ENCODE measurements at regions not wholly inside any gene's neighbourhood (a gene's known extent, or its start where the extent isn't known, plus 50 kb on each side); places are given as distances from the start of the nearest gene placed in this dataset.

DNA sequence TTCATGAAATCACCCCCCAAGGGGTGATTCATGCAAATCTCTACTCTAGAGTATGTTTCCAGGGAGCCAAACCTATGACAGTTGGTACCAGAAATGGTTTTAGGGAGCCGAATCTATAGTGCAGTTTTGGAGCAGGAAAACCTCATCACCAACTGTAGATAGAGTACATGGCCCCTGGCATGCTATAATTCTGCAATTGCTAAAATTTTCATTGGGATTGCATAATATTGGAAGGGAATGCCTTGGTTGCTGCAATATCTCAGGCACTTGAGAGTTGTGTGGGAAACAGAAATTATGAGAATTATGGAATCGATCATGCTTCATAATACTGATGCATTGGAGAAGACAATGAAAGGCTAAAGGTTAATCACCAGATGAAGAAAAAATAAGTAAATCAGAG lies 148.2 kb upstream of the PLPPR1 start:
- TF ChIP-seq EZH2 (conservative IDR thresholded peaks at IDR 0.05; ENCODE audit: low read depth, low read length) (no peak), EP300 (IDR thresholded peaks at IDR 0.05; ENCODE audit: low read depth in 2 of 2, low read length in 2 of 2) (no peak), EP300 (CRISPR knock-in tag; IDR thresholded peaks at IDR 0.05; ENCODE audit: borderline replicate concordance) (no peak), RAD21 (CRISPR knock-in tag; IDR thresholded peaks at IDR 0.05) (no peak), PHF21A (CRISPR knock-in tag; IDR thresholded peaks at IDR 0.05) (no peak), ETV6 (CRISPR knock-in tag; conservative IDR thresholded peaks at IDR 0.05) (no peak), MAFK (conservative IDR thresholded peaks at IDR 0.05 in 1 of 2, IDR thresholded peaks at IDR 0.05 in 1 of 2; ENCODE audit: low read length in 2 of 2) (no peak), POLR2AphosphoS5 (IDR thresholded peaks at IDR 0.05; ENCODE audit: low read depth, low read length) (no peak), TOPORS (CRISPR knock-in tag; IDR thresholded peaks at IDR 0.05) (no peak)
- TF ChIP-seq, protein P1, sequence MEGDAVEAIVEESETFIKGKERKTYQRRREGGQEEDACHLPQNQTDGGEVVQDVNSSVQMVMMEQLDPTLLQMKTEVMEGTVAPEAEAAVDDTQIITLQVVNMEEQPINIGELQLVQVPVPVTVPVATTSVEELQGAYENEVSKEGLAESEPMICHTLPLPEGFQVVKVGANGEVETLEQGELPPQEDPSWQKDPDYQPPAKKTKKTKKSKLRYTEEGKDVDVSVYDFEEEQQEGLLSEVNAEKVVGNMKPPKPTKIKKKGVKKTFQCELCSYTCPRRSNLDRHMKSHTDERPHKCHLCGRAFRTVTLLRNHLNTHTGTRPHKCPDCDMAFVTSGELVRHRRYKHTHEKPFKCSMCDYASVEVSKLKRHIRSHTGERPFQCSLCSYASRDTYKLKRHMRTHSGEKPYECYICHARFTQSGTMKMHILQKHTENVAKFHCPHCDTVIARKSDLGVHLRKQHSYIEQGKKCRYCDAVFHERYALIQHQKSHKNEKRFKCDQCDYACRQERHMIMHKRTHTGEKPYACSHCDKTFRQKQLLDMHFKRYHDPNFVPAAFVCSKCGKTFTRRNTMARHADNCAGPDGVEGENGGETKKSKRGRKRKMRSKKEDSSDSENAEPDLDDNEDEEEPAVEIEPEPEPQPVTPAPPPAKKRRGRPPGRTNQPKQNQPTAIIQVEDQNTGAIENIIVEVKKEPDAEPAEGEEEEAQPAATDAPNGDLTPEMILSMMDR (CRISPR knock-in tag; IDR thresholded peaks at IDR 0.05): no peak
- TF ChIP-seq, protein P2, sequence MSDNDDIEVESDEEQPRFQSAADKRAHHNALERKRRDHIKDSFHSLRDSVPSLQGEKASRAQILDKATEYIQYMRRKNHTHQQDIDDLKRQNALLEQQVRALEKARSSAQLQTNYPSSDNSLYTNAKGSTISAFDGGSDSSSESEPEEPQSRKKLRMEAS (IDR thresholded peaks at IDR 0.05): no peak
- TF ChIP-seq, protein P3, sequence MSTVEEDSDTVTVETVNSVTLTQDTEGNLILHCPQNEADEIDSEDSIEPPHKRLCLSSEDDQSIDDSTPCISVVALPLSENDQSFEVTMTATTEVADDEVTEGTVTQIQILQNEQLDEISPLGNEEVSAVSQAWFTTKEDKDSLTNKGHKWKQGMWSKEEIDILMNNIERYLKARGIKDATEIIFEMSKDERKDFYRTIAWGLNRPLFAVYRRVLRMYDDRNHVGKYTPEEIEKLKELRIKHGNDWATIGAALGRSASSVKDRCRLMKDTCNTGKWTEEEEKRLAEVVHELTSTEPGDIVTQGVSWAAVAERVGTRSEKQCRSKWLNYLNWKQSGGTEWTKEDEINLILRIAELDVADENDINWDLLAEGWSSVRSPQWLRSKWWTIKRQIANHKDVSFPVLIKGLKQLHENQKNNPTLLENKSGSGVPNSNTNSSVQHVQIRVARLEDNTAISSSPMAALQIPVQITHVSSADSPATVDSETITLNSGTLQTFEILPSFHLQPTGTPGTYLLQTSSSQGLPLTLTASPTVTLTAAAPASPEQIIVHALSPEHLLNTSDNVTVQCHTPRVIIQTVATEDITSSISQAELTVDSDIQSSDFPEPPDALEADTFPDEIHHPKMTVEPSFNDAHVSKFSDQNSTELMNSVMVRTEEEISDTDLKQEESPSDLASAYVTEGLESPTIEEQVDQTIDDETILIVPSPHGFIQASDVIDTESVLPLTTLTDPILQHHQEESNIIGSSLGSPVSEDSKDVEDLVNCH (CRISPR knock-in tag; IDR thresholded peaks at IDR 0.05): no peak

Data from HepG2 (cell line).